Endodermal cell (in vitro differentiated cells): ENCODE measurements at regions not wholly inside any gene's neighbourhood (a gene's known extent, or its start where the extent isn't known, plus 50 kb on each side); places are given as distances from the start of the nearest gene placed in this dataset.

Experiments used
- DNase-seq: peaks from one replicate; pipeline ENCODE4 v3.0.0-alpha.2; 2017
- H3K27ac ChIP-seq: 2 replicates; pipeline ENCODE4 v1.5.1; 2013; ENCODE audit warnings: mild to moderate bottlenecking, low read depth, low read length, moderate library complexity
- H3K27me3 ChIP-seq: 2 replicates; pipeline ENCODE4 v1.6.1; 2013; ENCODE audit warnings: mild to moderate bottlenecking, low read length, moderate library complexity; ENCODE audit not compliant: insufficient read depth, control insufficient read depth, poor library complexity, severe bottlenecking
- H3K36me3 ChIP-seq: 2 replicates; pipeline ENCODE4 v1.7.0; 2013; ENCODE audit warnings: mild to moderate bottlenecking, low read length, moderate library complexity; ENCODE audit not compliant: control insufficient read depth, insufficient read depth
- H3K4me1 ChIP-seq: one replicate; pipeline ENCODE4 v1.7.0; 2013; ENCODE audit warnings: low read length; ENCODE audit not compliant: control insufficient read depth, insufficient read depth
- H3K4me3 ChIP-seq: 2 replicates; pipeline ENCODE4 v1.5.1; 2013; ENCODE audit warnings: mild to moderate bottlenecking, low read length, moderate library complexity
- H3K9ac ChIP-seq: 2 replicates; pipeline ENCODE4 v1.6.1; 2013; ENCODE audit warnings: mild to moderate bottlenecking, low read length, moderate library complexity; ENCODE audit not compliant: poor library complexity, severe bottlenecking; ENCODE audit errors: extremely low read depth
- H3K9me3 ChIP-seq: 2 replicates; pipeline ENCODE4 v1.6.1; 2013; ENCODE audit warnings: mild to moderate bottlenecking, low read length, moderate library complexity; ENCODE audit not compliant: control insufficient read depth
- H3K27ac Mint-ChIP-seq: 2 replicates; pipeline ENCODE4 v1.8.0; 2020; ENCODE audit warnings: mixed read lengths
- H3K27me3 Mint-ChIP-seq: 2 replicates; pipeline ENCODE4 v1.8.0; 2021; ENCODE audit warnings: mild to moderate bottlenecking, mixed read lengths; ENCODE audit not compliant: insufficient read depth
- H3K36me3 Mint-ChIP-seq: 2 replicates; pipeline ENCODE4 v1.8.0; 2020; ENCODE audit warnings: low read depth, mixed read lengths
- H3K4me1 Mint-ChIP-seq: 2 replicates; pipeline ENCODE4 v1.8.0; 2020; ENCODE audit warnings: mixed read lengths
- H3K4me3 Mint-ChIP-seq: 2 replicates; pipeline ENCODE4 v1.8.0; 2020; ENCODE audit warnings: mild to moderate bottlenecking, moderate library complexity, mixed read lengths
- H3K9me3 Mint-ChIP-seq: 2 replicates; pipeline ENCODE4 v1.8.0; 2020; ENCODE audit warnings: mild to moderate bottlenecking, mixed read lengths
- WGBS, 2 experiments: methylation state at CpG; one replicate each; pipeline versions ENCODE4 v1.1.5 to v1.1.7; 2013; ENCODE audit warnings: missing lambda C conversion rate in 2 of 2, mixed read lengths in 1 of 2; ENCODE audit not compliant: insufficient coverage in 1 of 2, insufficient read length in 1 of 2; 5-methylcytosine and 5-hydroxymethylcytosine counted together
- TF ChIP-seq, protein P1 (sequence below): fragments of 200-600 bp; sonication (generic); conservative IDR thresholded peaks from 2 replicates; pipeline ENCODE4 v1.5.0; 2021; ENCODE audit warnings: antibody characterized with exemption, mild to moderate bottlenecking

DNA sequence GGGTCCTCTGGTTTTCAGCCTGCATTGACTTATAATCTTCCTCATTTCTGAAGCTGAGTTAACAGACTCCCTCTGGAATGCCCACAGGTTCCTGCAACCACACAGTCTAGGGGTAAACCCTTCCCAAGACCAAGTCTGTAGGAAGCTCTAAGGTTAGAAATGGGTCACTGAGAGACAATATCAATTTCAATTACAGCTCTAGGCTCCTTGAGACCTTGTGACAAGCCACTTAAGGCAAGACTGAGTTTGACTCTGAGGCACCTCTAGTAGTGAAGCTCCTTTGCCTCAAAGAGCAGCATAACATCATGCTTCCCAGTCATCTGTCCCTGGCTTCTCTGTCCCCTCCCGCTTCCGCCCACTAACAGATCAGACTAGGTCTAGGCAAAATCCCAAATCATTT, 333.2 kb upstream of the JARID2 start:
- 93 to 100% methylated on average over 2 of the region's 2 CpGs for WGBS, 2 experiments

DNA sequence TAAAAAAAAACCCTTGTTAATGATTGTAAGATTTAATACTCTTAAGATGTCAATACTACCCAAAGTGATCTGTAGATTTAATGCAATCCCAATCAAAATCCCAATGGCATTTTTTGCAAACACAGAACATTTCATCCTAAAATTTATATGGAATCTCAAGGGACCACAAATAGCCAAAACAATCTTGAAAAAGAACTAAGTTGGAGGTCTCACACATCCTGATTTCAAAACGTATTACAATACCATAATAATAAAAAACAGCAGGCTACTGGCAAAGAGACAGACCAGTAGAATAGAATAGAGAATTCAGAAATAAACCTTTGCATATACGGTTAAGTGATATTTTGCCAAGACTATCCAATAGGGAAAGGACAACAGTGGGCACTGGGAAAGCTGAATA, 331.9 kb upstream of the JARID2 start:
- Histone ChIP-seq H3K27ac (no peak overlapping the region), H3K4me1 (no peaks in the 10 kb centered on the region), H3K4me3 (no peak overlapping the region), H3K9ac (no peak overlapping the region), H3K27me3 (no peaks in the 10 kb centered on the region), H3K9me3 (no peaks in the 10 kb centered on the region), H3K36me3 (no peaks in the 10 kb centered on the region)
- Mint-ChIP-seq H3K4me1 (peaks cover 22% of the 10 kb centered on the region), H3K9me3 (no peaks in the 10 kb centered on the region), H3K27ac (no peak overlapping the region), H3K4me3 (no peak overlapping the region), H3K27me3 (no peaks in the 10 kb centered on the region), H3K36me3 (peaks cover 3% of the 10 kb centered on the region)
- TF ChIP-seq, protein P1, sequence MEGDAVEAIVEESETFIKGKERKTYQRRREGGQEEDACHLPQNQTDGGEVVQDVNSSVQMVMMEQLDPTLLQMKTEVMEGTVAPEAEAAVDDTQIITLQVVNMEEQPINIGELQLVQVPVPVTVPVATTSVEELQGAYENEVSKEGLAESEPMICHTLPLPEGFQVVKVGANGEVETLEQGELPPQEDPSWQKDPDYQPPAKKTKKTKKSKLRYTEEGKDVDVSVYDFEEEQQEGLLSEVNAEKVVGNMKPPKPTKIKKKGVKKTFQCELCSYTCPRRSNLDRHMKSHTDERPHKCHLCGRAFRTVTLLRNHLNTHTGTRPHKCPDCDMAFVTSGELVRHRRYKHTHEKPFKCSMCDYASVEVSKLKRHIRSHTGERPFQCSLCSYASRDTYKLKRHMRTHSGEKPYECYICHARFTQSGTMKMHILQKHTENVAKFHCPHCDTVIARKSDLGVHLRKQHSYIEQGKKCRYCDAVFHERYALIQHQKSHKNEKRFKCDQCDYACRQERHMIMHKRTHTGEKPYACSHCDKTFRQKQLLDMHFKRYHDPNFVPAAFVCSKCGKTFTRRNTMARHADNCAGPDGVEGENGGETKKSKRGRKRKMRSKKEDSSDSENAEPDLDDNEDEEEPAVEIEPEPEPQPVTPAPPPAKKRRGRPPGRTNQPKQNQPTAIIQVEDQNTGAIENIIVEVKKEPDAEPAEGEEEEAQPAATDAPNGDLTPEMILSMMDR, result no peak
- no peak for DNase-seq
- WGBS, 2 experiments, result 91 to 100% methylated on average over 1 to 2 of the region's 2 CpGs

More for the DNA sequence above, 333.2 kb upstream of the JARID2 start:
- Mint-ChIP-seq H3K4me3 (no peak overlapping the region), H3K4me1 (peaks cover 18% of the 10 kb centered on the region), H3K27ac (no peak overlapping the region), H3K9me3 (no peaks in the 10 kb centered on the region), H3K27me3 (no peaks in the 10 kb centered on the region), H3K36me3 (peaks cover 3% of the 10 kb centered on the region)
- Histone ChIP-seq H3K36me3 (no peaks in the 10 kb centered on the region), H3K27ac (no peak overlapping the region), H3K4me3 (no peak overlapping the region), H3K9me3 (no peaks in the 10 kb centered on the region), H3K9ac (no peak overlapping the region), H3K4me1 (no peaks in the 10 kb centered on the region), H3K27me3 (no peaks in the 10 kb centered on the region)
- TF ChIP-seq, protein P1, result no peak
- no peak for DNase-seq

DNA sequence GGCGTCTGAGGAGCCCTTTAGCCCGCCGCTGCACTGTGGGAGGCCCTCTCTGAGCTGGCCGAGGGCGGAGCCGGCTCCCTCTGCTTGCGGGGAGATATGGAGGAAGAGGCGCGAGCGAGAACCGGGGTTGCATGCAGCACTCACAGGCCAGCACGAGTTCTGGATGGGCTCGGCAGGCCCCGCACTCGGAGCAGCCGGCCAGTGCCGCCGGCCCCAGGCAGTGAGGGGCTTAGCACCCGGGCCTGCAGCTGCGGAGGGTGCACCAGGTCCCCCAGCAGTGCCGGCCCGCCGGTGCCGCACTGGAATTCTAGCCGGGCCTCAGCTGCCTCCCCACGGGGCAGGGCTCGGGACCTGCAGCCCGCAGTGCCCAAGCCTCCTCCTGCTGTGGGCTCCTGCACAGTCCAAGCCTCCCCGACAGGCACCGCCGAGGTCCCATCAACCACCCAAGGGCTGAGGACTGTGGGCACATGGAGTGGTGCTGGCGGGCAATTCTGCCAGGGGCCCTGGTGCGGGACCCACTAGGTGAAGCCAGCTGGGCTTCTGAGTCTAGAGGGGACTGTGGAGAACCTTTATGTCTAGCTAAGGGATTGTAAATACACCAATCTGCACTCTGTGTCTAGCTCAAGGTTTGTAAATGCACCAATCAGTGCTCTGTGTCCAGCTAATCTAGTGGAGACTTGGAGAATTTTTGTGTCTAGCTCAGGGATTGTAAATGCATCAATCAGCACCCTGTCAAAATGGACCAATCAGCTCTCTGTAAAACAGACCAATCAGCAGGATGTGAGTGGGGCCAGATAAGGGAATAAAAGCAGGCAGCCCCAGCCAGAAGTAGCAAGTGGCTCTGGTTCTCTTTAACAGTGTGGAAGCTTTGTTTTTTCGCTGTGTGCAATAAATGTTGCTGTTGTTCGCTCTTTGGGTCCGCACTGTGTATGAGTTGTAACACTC, 329.7 kb upstream of the JARID2 start:
- H3K27ac ChIP-seq, result no peak overlapping the region

More for the DNA sequence above, 329.7 kb upstream of the JARID2 start:
- WGBS, 2 experiments, result 94 to 97% methylated on average over 26 to 36 of the region's 36 CpGs
- Mint-ChIP-seq H3K4me1 (peaks cover 25% of the 10 kb centered on the region), H3K27ac (no peak overlapping the region), H3K27me3 (no peaks in the 10 kb centered on the region), H3K4me3 (no peak overlapping the region), H3K36me3 (peaks cover 3% of the 10 kb centered on the region), H3K9me3 (no peaks in the 10 kb centered on the region)
- H3K36me3 ChIP-seq, result no peaks in the 10 kb centered on the region
- no peaks in the 10 kb centered on the region for H3K4me1 ChIP-seq
- no peak overlapping the region for H3K9ac ChIP-seq
- TF ChIP-seq, protein P1, result no peak
- no peak overlapping the region for H3K4me3 ChIP-seq
- no peak for DNase-seq
- H3K9me3 ChIP-seq, result no peaks in the 10 kb centered on the region
- no peaks in the 10 kb centered on the region for H3K27me3 ChIP-seq
